ENCODE measurements at regions not wholly inside any gene's neighbourhood (a gene's known extent, or its start where the extent isn't known, plus 50 kb on each side); places are given as distances from the start of the nearest gene placed in this dataset.

GRCh38 chr2:64803776-64804175, 150.1 kb upstream of the SERTAD2 start:
- TF ChIP-seq POLR2A (IDR thresholded peaks at IDR 0.05) (no peak), CTCF (IDR thresholded peaks at IDR 0.05) (no peak)
- WGBS, 3 donors: 66 to 92% (median 83%) methylated on average over 2 of the region's 2 CpGs

DNA sequence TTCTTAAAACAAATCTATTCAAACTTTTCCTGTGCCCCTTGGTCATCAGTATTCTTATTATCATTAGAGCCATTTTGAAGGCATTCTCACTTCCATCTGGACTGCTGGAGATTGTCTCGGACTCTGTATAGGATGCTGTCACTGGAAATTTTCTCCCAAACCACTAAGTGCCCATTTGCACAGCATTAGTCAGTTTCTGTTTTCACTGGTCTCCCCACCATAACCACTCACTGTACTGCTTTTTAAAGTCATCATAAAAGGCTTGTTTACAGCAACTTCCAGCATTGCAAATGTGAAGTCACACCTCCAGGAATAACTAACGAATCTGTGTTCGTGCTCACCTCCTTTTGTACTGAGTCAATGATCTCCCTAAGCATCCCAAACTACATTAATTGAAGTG, 150.9 kb upstream of the SERTAD2 start:
- no peak for TF ChIP-seq CTCF (IDR thresholded peaks at IDR 0.05)
- intact Hi-C loops (cut with DNase I): no loop called here

More at GRCh38 chr2:64803776-64804175, 150.1 kb upstream of the SERTAD2 start:
- Histone ChIP-seq H3K36me3 (no peaks in the 10 kb centered on the region), H3K27ac (no peak overlapping the region), H3K27me3 (no peaks in the 10 kb centered on the region), H3K4me3 (no peak overlapping the region), H3K9me3 (no peaks in the 10 kb centered on the region), H3K4me1 (ENCODE audit: insufficient read depth) (no peaks in the 10 kb centered on the region)
- no peak for DNase-seq
- intact Hi-C loops (cut with DNase I): no loop called here

GRCh38 chr2:64807417-64807816, 153.7 kb upstream of the SERTAD2 start:
- H3K27ac ChIP-seq: no peak overlapping the region
- TF ChIP-seq POLR2A (IDR thresholded peaks at IDR 0.05): no peak
- no peak for TF ChIP-seq EP300 (IDR thresholded peaks at IDR 0.05)
- no peak for TF ChIP-seq CTCF (IDR thresholded peaks at IDR 0.05)
- no peak for DNase-seq
- H3K9me3 ChIP-seq: no peaks in the 10 kb centered on the region
- H3K36me3 ChIP-seq: no peaks in the 10 kb centered on the region
- intact Hi-C loops (cut with DNase I): no loop called here
- no peaks in the 10 kb centered on the region for H3K27me3 ChIP-seq
- 66 to 74% (median 67%) methylated on average over 4 of the region's 4 CpGs for WGBS, 3 donors
- H3K4me3 ChIP-seq: no peak overlapping the region
- H3K4me1 ChIP-seq (ENCODE audit: insufficient read depth): no peaks in the 10 kb centered on the region

More for the DNA sequence above, 150.9 kb upstream of the SERTAD2 start:
- no peak for DNase-seq
- no peak overlapping the region for H3K4me3 ChIP-seq
- no peaks in the 10 kb centered on the region for H3K36me3 ChIP-seq
- H3K4me1 ChIP-seq (ENCODE audit: insufficient read depth): no peaks in the 10 kb centered on the region
- no peaks in the 10 kb centered on the region for H3K9me3 ChIP-seq
- H3K27me3 ChIP-seq: no peaks in the 10 kb centered on the region
- no peak overlapping the region for H3K27ac ChIP-seq
- WGBS, 3 donors: 83 to 96% (median 90%) methylated on average over 3 of the region's 3 CpGs

DNA sequence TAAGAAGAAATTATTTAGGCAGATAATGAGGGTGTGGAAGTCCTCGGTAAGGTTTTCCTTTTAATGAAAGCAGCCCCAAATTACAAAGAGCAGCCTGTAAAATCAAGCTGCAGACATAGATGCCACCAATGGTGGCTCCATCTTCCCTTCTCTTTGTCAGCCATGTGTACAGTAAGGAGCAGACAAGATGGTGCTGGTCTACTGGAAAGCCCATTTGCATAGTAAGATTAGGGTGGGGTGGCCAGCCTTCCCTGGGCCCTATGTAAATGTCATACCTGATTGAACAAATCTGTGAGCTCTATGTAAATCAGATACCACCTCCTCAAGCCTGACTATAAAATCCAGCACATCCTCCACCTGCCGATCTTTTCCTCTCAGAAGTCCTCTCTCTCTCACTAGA, 154.4 kb upstream of the SERTAD2 start:
- intact Hi-C loops (cut with DNase I): no loop called here

More for the DNA sequence above, 154.4 kb upstream of the SERTAD2 start:
- WGBS, 3 donors: 84 to 90% (median 86%) methylated on average over 2 of the region's 2 CpGs
- H3K4me3 ChIP-seq: no peak overlapping the region
- H3K27me3 ChIP-seq: no peaks in the 10 kb centered on the region
- no peaks in the 10 kb centered on the region for H3K4me1 ChIP-seq (ENCODE audit: insufficient read depth)
- DNase-seq: no peak
- TF ChIP-seq EP300 (IDR thresholded peaks at IDR 0.05): no peak
- no peak for TF ChIP-seq POLR2A (IDR thresholded peaks at IDR 0.05)
- TF ChIP-seq CTCF (IDR thresholded peaks at IDR 0.05): no peak
- H3K27ac ChIP-seq: no peak overlapping the region
- no peaks in the 10 kb centered on the region for H3K36me3 ChIP-seq
- no peaks in the 10 kb centered on the region for H3K9me3 ChIP-seq
